ENCODE measurements at regions not wholly inside any gene's neighbourhood (a gene's known extent, or its start where the extent isn't known, plus 50 kb on each side); places are given as distances from the start of the nearest gene placed in this dataset.

- DNase-seq (ENCODE audit: low spot score in 2 of 2), result no peak
- H3K27ac ChIP-seq, result no peak overlapping the region
- H3K4me1 ChIP-seq, result no peaks in the 10 kb centered on the region
- TF ChIP-seq CTCF (IDR thresholded peaks at IDR 0.05), result no peak
- H3K27me3 ChIP-seq, result no peaks in the 10 kb centered on the region
- intact Hi-C loops (cut with DNase I), result no loop called here
- H3K9me3 ChIP-seq, result no peaks in the 10 kb centered on the region
- no peak overlapping the region for H3K4me3 ChIP-seq
- H3K36me3 ChIP-seq, result no peaks in the 10 kb centered on the region
Observed at GRCh38 chr11:59273373-59273841, 60.7 kb upstream of the MPEG1 start.

GRCh38 chr11:59272771-59273372 lies 60.1 kb upstream of the MPEG1 start:
- intact Hi-C loops (cut with DNase I), result no loop called here
- no peak for TF ChIP-seq CTCF (IDR thresholded peaks at IDR 0.05)
- DNase-seq (ENCODE audit: low spot score in 2 of 2), result no peak
- Histone ChIP-seq H3K4me1 (no peaks in the 10 kb centered on the region), H3K27ac (no peak overlapping the region), H3K4me3 (no peak overlapping the region), H3K36me3 (no peaks in the 10 kb centered on the region), H3K27me3 (no peaks in the 10 kb centered on the region), H3K9me3 (no peaks in the 10 kb centered on the region)

GRCh38 chr11:59271811-59272327 lies 59.1 kb upstream of the MPEG1 start:
- Histone ChIP-seq H3K4me1 (no peaks in the 10 kb centered on the region), H3K27ac (no peak overlapping the region), H3K9me3 (no peaks in the 10 kb centered on the region), H3K4me3 (no peak overlapping the region), H3K36me3 (no peaks in the 10 kb centered on the region), H3K27me3 (no peaks in the 10 kb centered on the region)
- TF ChIP-seq CTCF (IDR thresholded peaks at IDR 0.05), result no peak
- intact Hi-C loops (cut with DNase I), result no loop called here
- no peak for DNase-seq (ENCODE audit: low spot score in 2 of 2)

GRCh38 chr11:59271247-59271755 lies 58.6 kb upstream of the MPEG1 start:
- no peak for TF ChIP-seq CTCF (IDR thresholded peaks at IDR 0.05)
- Histone ChIP-seq H3K27me3 (no peaks in the 10 kb centered on the region), H3K27ac (no peak overlapping the region), H3K4me1 (no peaks in the 10 kb centered on the region), H3K9me3 (no peaks in the 10 kb centered on the region), H3K36me3 (no peaks in the 10 kb centered on the region), H3K4me3 (no peak overlapping the region)
- intact Hi-C loops (cut with DNase I), result no loop called here
- DNase-seq (ENCODE audit: low spot score in 2 of 2), result no peak

- H3K36me3 ChIP-seq, result no peaks in the 10 kb centered on the region
- H3K4me1 ChIP-seq, result no peaks in the 10 kb centered on the region
- no peaks in the 10 kb centered on the region for H3K9me3 ChIP-seq
- no peak for DNase-seq (ENCODE audit: low spot score in 2 of 2)
- no peaks in the 10 kb centered on the region for H3K27me3 ChIP-seq
- TF ChIP-seq CTCF (IDR thresholded peaks at IDR 0.05), result no peak
- intact Hi-C loops (cut with DNase I), result no loop called here
- H3K27ac ChIP-seq, result no peak overlapping the region
- no peak overlapping the region for H3K4me3 ChIP-seq
Observed at GRCh38 chr11:59267736-59268475, 55.2 kb upstream of the MPEG1 start.
